ENCODE measurements at regions not wholly inside any gene's neighbourhood (a gene's known extent, or its start where the extent isn't known, plus 50 kb on each side); places are given as distances from the start of the nearest gene placed in this dataset.
"Not testable (repeated sequence)": the region's sequence is repeated elsewhere in the genome, so short reads cannot be mapped to it uniquely, and the experiment has no call there.

DNA sequence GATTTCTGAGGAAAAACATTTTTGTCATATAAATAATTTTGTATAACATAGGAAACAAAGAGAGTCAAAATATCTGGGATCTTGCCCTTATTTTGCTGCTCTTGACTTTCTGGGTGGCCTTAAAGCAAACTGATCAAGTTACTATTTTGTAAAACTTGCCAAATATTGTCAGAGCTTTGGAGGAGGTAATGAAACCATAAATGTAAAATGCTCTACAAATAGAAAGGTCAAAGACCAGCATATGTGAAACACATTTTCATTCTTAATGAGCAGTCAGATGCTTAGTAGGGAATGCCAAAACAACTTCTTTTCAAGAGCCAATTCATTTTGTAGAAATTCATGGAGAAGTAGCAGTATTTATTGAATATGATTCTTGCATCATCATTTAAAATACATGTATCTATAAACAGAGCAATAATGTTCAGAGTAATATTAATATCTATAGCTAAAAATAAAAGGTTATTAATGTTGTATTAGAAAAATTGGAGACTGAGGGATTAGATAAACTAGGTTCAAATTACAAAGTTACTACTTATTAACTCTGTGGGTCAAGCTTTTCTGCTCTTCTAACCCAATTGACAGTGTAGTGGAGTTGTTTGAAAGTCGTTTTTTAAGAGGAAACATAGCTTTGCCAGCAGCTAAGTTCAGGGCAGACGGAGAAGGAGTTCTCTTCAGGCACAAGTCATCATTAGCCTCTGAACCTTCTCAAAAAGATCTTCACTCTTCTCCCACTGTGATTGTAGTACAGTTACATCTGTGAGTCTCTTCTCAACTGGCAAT lies 2053.1 kb downstream of the EFNA5 start:
- Histone ChIP-seq H3K27ac (no peak overlapping the region), H3K27me3 (ENCODE audit: insufficient read depth in 3 of 3, low read length in 2 of 3) (no peaks in the 10 kb centered on the region), H3K4me3 (no peak overlapping the region), H3K36me3 (ENCODE audit: insufficient read depth in 1 of 2, low read depth in 1 of 2) (no peaks in the 10 kb centered on the region), H3K9me3 (no peaks in the 10 kb centered on the region), H3K4me1 (no peaks in the 10 kb centered on the region)
- WGBS, 3 donors, result 20 to 25% (median 22%) methylated on average over 2 of the region's 2 CpGs
- TF ChIP-seq, protein P1, sequence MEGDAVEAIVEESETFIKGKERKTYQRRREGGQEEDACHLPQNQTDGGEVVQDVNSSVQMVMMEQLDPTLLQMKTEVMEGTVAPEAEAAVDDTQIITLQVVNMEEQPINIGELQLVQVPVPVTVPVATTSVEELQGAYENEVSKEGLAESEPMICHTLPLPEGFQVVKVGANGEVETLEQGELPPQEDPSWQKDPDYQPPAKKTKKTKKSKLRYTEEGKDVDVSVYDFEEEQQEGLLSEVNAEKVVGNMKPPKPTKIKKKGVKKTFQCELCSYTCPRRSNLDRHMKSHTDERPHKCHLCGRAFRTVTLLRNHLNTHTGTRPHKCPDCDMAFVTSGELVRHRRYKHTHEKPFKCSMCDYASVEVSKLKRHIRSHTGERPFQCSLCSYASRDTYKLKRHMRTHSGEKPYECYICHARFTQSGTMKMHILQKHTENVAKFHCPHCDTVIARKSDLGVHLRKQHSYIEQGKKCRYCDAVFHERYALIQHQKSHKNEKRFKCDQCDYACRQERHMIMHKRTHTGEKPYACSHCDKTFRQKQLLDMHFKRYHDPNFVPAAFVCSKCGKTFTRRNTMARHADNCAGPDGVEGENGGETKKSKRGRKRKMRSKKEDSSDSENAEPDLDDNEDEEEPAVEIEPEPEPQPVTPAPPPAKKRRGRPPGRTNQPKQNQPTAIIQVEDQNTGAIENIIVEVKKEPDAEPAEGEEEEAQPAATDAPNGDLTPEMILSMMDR (IDR thresholded peaks at IDR 0.05), result no peak
- DNase-seq, result no peak
- intact Hi-C loops (cut with DNase I), result no loop called here
- ATAC-seq, result no peak

DNA sequence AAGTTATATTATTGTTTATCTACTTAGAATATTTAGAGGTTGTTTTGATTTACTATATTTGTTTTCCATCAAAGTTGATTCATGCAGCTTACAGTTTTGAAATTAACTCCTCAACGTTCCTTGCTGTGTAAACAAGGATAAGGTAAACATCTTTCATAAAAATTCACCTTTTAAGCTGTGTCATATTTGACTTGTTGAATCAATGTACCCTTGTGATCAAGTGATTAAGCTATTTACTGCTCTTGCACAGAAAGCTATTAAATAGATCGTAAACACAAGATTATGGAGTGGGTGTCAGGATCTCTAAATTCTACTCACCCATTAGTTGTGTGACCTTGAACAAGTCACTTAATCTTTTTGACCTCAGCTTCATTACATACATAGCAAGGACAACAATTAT lies 2054.0 kb upstream of the NUDT12 start:
- Histone ChIP-seq H3K36me3 (ENCODE audit: insufficient read depth in 1 of 2, low read depth in 1 of 2) (no peaks in the 10 kb centered on the region), H3K4me1 (no peaks in the 10 kb centered on the region), H3K27me3 (ENCODE audit: insufficient read depth in 3 of 3, low read length in 2 of 3) (no peaks in the 10 kb centered on the region), H3K9me3 (no peaks in the 10 kb centered on the region), H3K27ac (no peak overlapping the region), H3K4me3 (no peak overlapping the region)
- ATAC-seq (no peak), DNase-seq (no peak)
- TF ChIP-seq, protein P1 (IDR thresholded peaks at IDR 0.05), result no peak
- 48 to 60% (median 56%) methylated on average over 2 of the region's 2 CpGs for WGBS, 3 donors
- intact Hi-C loops (cut with DNase I), result no loop called here

DNA sequence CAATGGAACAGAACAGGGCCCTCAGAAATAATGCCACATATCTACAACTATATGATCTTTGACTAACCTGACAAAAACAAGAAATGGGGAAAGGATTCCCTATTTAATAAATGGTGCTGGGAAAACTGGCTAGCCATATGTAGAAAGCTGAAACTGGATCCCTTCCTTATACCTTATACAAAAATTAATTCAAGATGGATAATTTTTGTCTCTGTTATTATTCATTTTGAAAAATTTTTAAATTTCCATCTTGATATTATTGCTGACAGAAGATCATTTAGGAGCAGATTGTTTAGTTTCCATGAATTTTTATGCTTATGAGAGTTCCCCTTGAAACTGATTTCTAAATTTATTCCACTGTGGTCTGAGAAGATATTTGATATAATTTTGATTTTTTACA lies 2039.8 kb upstream of the NUDT12 start:
- H3K27me3 ChIP-seq (ENCODE audit: insufficient read depth in 3 of 3, low read length in 2 of 3); H3K36me3 ChIP-seq (ENCODE audit: insufficient read depth in 1 of 2, low read depth in 1 of 2); H3K27ac ChIP-seq; H3K4me3 ChIP-seq; H3K4me1 ChIP-seq; intact Hi-C loops (cut with DNase I); ATAC-seq; DNase-seq; H3K9me3 ChIP-seq: not testable (repeated sequence)

DNA sequence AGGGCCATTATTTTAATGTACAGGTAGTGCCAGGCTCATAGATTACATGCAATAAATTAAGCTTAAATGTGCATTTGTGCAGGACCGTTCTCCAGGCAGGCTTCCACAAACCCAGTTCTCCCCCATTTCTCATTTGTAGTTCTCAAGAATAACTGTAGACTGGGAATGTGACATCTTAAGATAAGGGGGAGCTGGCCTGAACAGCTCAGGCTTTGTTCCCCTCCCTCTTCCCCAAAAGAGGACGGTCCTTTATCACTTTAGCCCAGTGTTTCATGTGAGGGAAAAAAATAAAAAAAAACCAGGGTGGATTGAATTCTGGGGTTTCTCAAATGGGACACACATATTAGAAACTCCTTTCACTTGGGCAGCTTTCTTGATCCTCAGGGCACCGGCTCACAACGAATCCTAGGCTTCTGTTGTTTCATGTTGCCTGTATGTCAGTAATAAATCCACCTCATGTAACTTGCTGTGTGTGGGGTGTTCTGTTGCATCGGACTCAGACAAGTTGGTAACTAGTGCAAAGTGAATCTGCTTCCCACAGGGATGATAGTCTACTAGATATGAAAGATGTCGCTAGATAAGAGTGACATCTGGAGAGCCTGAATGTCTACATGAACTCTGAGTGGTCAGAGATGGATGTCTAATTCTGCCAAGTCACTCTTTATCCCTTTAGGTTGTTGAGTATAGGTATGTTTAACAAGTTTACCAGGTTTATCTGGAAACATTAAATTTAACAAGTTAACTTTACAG lies 2030.6 kb upstream of the NUDT12 start:
- ATAC-seq, result no peak
- intact Hi-C loops (cut with DNase I), result no loop called here
- 49 to 57% (median 55%) methylated on average over 6 of the region's 6 CpGs for WGBS, 3 donors

More for the DNA sequence above, 2030.6 kb upstream of the NUDT12 start:
- TF ChIP-seq, protein P1 (IDR thresholded peaks at IDR 0.05), result no peak
- Histone ChIP-seq H3K27ac (no peak overlapping the region), H3K27me3 (ENCODE audit: insufficient read depth in 3 of 3, low read length in 2 of 3) (no peaks in the 10 kb centered on the region), H3K36me3 (ENCODE audit: insufficient read depth in 1 of 2, low read depth in 1 of 2) (no peaks in the 10 kb centered on the region), H3K4me3 (no peak overlapping the region), H3K9me3 (no peaks in the 10 kb centered on the region), H3K4me1 (no peaks in the 10 kb centered on the region)
- no peak for DNase-seq
